NB4 (cell line): ENCODE measurements at regions not wholly inside any gene's neighbourhood (a gene's known extent, or its start where the extent isn't known, plus 50 kb on each side); places are given as distances from the start of the nearest gene placed in this dataset.
A peak's percentile ranks its signal among the peaks of the same experiment; 100 is the strongest.

Experiments
- DNase-seq: peaks from one replicate; pipeline ENCODE4 v3.0.0; 2010; ENCODE audit warnings: low read depth
- H3K4me3 ChIP-seq: one replicate; pipeline ENCODE4 v1.5.1; 2011; ENCODE audit warnings: mild to moderate bottlenecking, low read depth, low read length, moderate library complexity
- MYC ChIP-seq: IDR thresholded peaks from 2 replicates; pipeline ENCODE4 v1.6.1; 2011; ENCODE audit warnings: low read depth, low read length
- POLR2A ChIP-seq: IDR thresholded peaks from 2 replicates; pipeline ENCODE4 v1.6.1; 2011; ENCODE audit warnings: mild to moderate bottlenecking; ENCODE audit not compliant: insufficient read length; ENCODE audit errors: extremely low read depth
- TF ChIP-seq, protein P1 (sequence below): IDR thresholded peaks from one replicate; pipeline ENCODE4 v1.5.1; 2012; ENCODE audit warnings: low read depth, low read length
- TF ChIP-seq, protein P2 (sequence below): IDR thresholded peaks from 2 replicates; pipeline ENCODE4 v1.6.1; 2011; ENCODE audit warnings: low read depth, low read length

DNA sequence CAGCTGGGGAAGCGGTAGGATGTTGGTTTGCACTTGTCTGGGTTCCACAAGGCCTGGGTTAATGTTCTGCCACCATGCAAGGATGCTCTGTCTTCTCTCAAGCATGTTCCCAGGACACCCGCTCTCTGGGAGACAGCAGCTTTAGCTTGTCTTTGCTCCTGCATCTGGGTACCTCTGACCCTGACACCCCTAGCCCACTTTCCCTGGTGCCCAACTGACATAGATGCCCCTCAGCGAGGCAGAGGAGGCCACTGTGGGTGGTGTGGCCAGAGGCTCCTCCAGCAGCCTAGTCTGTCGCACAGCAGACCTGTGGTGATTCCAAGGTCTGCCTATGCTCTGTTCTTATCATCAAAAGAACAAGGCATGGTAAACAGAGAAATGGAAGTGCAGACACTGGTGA is 83.6 kb upstream of the ALDH1L1 start:
- DNase-seq: no peak
- no peak overlapping the region for H3K4me3 ChIP-seq
- TF ChIP-seq, protein P1, sequence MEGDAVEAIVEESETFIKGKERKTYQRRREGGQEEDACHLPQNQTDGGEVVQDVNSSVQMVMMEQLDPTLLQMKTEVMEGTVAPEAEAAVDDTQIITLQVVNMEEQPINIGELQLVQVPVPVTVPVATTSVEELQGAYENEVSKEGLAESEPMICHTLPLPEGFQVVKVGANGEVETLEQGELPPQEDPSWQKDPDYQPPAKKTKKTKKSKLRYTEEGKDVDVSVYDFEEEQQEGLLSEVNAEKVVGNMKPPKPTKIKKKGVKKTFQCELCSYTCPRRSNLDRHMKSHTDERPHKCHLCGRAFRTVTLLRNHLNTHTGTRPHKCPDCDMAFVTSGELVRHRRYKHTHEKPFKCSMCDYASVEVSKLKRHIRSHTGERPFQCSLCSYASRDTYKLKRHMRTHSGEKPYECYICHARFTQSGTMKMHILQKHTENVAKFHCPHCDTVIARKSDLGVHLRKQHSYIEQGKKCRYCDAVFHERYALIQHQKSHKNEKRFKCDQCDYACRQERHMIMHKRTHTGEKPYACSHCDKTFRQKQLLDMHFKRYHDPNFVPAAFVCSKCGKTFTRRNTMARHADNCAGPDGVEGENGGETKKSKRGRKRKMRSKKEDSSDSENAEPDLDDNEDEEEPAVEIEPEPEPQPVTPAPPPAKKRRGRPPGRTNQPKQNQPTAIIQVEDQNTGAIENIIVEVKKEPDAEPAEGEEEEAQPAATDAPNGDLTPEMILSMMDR: no peak
- TF ChIP-seq POLR2A (no peak), MYC (no peak)
- TF ChIP-seq, protein P2, sequence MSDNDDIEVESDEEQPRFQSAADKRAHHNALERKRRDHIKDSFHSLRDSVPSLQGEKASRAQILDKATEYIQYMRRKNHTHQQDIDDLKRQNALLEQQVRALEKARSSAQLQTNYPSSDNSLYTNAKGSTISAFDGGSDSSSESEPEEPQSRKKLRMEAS: no peak

DNA sequence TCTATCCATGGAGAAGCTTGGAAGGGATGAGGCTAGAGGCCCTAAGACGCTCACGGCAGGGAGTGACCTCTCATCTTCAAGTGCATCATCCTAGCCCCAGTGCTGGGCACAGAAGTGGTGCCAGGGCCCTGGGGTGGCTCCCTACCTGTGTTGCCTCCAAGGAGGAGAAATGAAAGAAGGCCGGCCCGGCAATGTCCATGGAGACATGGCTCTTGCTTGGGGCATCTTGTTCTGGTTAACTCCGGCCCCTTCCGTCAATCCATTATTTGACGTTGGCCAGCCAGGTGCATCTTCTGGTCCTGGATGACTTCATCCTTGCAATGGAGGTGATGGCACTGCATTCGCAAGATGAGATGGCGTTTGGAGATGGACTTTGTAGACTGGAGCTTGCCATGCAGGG is 83.2 kb upstream of the ALDH1L1 start:
- H3K4me3 ChIP-seq: no peak overlapping the region
- TF ChIP-seq, protein P1: no peak
- TF ChIP-seq MYC: no peak
- DNase-seq: no peak

DNA sequence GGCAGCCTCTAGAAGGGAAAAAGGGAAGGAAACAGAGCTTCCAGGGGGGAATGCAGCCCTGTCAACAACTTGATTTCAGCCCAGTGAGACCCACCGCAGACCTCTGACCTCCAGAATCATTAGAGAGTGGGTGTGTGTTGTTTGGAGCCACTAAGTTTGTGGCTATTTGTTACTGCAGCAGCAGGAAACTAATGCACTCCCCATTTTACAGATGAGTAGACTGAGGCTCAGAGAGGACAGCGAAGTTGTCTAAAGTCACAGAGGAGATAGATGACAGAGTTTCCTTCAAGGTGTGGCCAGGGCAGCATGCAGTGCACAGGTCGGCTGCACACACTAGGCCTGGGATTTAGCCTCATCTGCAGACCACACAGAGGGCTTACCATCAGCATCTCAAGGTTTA is 81.8 kb upstream of the ALDH1L1 start:
- DNase-seq: no peak
- H3K4me3 ChIP-seq: no peak overlapping the region
- no peak for TF ChIP-seq MYC
- no peak for TF ChIP-seq POLR2A
- TF ChIP-seq, protein P2: no peak
- TF ChIP-seq, protein P1: no peak

DNA sequence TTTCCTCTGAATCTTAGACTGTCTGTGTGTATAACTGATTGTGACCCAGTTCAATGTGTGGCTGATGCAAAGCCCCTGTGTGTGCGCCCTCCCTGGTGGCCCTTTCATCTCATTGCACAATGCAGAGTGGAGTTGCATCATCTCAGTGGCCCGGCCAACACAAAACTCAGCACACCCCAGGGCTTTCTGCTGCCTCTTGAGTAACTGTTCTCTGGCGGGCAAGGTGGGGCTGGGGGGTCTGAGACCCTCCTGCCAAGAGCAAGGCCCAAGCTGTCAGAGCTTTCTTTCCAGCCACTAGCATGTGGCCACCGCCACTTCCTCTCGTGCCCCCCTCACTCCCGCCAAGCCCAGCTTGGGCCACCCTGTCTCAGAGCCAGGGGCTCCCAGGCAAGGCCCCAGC is 80.7 kb upstream of the ALDH1L1 start:
- peak; percentile 94 for DNase-seq
- TF ChIP-seq MYC (peak; percentile 83), POLR2A (no peak)
- TF ChIP-seq, protein P2: peak; percentile 72
- TF ChIP-seq, protein P1: no peak
- no peak overlapping the region for H3K4me3 ChIP-seq

DNA sequence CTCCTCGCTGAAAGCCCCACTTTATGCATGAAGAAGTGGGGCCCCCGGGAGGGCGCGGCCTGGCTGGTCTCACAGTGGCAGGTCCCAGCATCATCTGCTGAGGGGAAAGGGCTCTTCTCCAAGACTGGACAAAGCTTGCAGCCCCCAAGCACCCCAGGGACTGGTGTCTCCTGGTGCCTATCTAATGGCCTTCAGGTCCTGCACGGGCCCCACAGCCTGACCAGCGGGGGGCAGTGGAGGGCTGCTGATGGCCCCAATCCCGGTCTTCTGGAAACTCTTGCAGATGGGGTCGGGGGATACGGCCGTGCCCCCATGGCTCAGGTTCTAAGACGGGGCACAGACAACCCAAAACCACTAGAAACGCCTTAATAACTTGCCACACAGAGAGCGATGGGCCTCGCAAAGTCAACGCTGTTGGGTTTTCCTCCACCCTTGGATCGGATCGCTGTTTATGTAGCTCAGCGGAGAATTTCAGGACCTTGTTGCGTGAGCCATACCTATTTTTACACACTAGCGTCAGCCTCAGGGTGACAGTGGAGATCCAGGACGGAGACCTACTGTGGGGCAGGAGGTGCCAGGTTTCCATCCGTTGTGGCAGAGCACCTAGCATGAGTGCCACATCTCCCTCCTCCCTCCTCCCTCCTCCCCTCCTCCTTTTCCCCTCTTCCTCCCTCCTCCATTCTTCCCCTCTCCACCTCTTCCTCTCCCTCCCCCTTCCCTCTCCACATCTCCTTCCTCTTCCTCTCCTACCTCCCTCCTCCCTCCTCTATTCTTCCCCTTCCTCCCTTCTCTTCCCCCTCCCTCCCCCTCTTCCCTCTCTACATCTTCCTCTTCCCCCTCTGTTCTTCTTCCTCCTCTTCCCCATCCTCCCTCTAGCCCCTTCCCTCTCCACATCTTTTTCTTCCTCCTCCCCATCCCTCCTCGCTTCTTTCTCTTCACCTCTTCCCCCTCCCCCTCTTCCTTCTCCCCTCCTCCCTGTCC is 79.3 kb upstream of the ALDH1L1 start:
- TF ChIP-seq, protein P2: no peak
- TF ChIP-seq, protein P1: peak; percentile 63
- peak; percentile 70 for DNase-seq
- no peak overlapping the region for H3K4me3 ChIP-seq

DNA sequence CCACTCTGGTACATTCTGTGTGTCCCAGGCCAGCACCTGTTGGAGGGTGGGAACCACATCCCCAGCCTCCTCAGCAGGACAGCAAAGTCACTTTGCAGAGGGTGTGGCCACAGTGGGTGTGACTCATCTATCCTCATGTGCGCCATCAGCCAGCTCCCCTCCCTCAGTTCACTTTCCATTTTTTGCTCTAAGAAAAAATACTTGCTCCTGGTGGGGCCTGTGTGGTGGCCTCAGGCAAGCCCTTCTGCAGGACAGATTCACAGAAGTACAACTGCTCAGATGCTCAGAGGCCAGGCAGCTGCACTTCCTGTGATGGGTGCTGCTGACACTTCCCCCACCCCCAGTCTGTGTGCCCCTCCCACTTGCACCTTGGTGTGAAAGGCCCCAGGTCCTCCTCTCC is 78.3 kb upstream of the ALDH1L1 start:
- H3K4me3 ChIP-seq: no peak overlapping the region
- TF ChIP-seq, protein P1: no peak
- TF ChIP-seq MYC: no peak
- no peak for TF ChIP-seq POLR2A
- TF ChIP-seq, protein P2: no peak
- peak; percentile 76 for DNase-seq
